Breast epithelium (tissue), 3 donors: ENCODE measurements at regions not wholly inside any gene's neighbourhood (a gene's known extent, or its start where the extent isn't known, plus 50 kb on each side); places are given as distances from the start of the nearest gene placed in this dataset.

ENCODE experiments used
- CTCF ChIP-seq, 3 donors: fragments of 450-650 bp; IDR thresholded peaks; one replicate each; pipeline ENCODE4 v1.5.1; 2016 to 2017; ENCODE audit warnings: antibody characterized with exemption in 3 of 3, mild to moderate bottlenecking in 3 of 3, moderate library complexity in 3 of 3
- POLR2A ChIP-seq: fragments of 450-650 bp; IDR thresholded peaks from one replicate; pipeline ENCODE4 v1.6.1; 2016; ENCODE audit warnings: antibody characterized with exemption, mild to moderate bottlenecking, moderate library complexity
- POLR2AphosphoS5 ChIP-seq, 3 donors: sonication (generic); formaldehyde crosslinking; IDR thresholded peaks; one replicate each; pipeline ENCODE4 v1.6.1; 2017; ENCODE audit warnings: antibody characterized with exemption in 3 of 3

- TF ChIP-seq CTCF (IDR thresholded peaks at IDR 0.05) (no peak), POLR2A (no peak), POLR2AphosphoS5 (IDR thresholded peaks at IDR 0.05) (no peak)
Observed at GRCh38 chr18:22685788-22686187, 247.3 kb upstream of the RBBP8 start.
